ENCODE measurements at regions not wholly inside any gene's neighbourhood (a gene's known extent, or its start where the extent isn't known, plus 50 kb on each side); places are given as distances from the start of the nearest gene placed in this dataset.
A peak's percentile ranks its signal among the peaks of the same experiment; 100 is the strongest.

GRCh38 chr4:159003420-159004253, 99.2 kb upstream of the RAPGEF2 start:
- peak; percentile 72 for DNase-seq (ENCODE audit: low read depth)

GRCh38 chr4:159006202-159006601, 96.7 kb upstream of the RAPGEF2 start:
- DNase-seq (ENCODE audit: low read depth), result peak; percentile 68

GRCh38 chr4:159008671-159009070, 94.2 kb upstream of the RAPGEF2 start:
- DNase-seq (ENCODE audit: low read depth), result no peak

- no peak for DNase-seq (ENCODE audit: low read depth)
Measured at GRCh38 chr4:159009521-159009920, 93.4 kb upstream of the RAPGEF2 start.

GRCh38 chr4:159010100-159010499, 92.8 kb upstream of the RAPGEF2 start:
- no peak for DNase-seq (ENCODE audit: low read depth)

GRCh38 chr4:159010563-159011260, 92.2 kb upstream of the RAPGEF2 start:
- DNase-seq (ENCODE audit: low read depth), result peak; percentile 54

GRCh38 chr4:159012381-159012780, 90.5 kb upstream of the RAPGEF2 start:
- peak; percentile 41 for DNase-seq (ENCODE audit: low read depth)

- no peak for DNase-seq (ENCODE audit: low read depth)
Measured at GRCh38 chr4:159013692-159014091, 89.2 kb upstream of the RAPGEF2 start.

- DNase-seq (ENCODE audit: low read depth), result no peak
Measured at GRCh38 chr4:159014859-159015258, 88.0 kb upstream of the RAPGEF2 start.

GRCh38 chr4:159015841-159016240, 87.0 kb upstream of the RAPGEF2 start:
- DNase-seq (ENCODE audit: low read depth), result no peak

- DNase-seq (ENCODE audit: low read depth), result no peak
Measured at GRCh38 chr4:159016593-159017024, 86.3 kb upstream of the RAPGEF2 start.

- no peak for DNase-seq (ENCODE audit: low read depth)
Measured at GRCh38 chr4:159017323-159018026, 85.4 kb upstream of the RAPGEF2 start.

GRCh38 chr4:159018062-159018629, 84.7 kb upstream of the RAPGEF2 start:
- no peak for DNase-seq (ENCODE audit: low read depth)

- DNase-seq (ENCODE audit: low read depth), result no peak
Measured at GRCh38 chr4:159019356-159019755, 83.5 kb upstream of the RAPGEF2 start.

GRCh38 chr4:159021597-159022385, 81.1 kb upstream of the RAPGEF2 start:
- DNase-seq (ENCODE audit: low read depth), result no peak

- DNase-seq (ENCODE audit: low read depth), result no peak
Measured at GRCh38 chr4:159023741-159024140, 79.1 kb upstream of the RAPGEF2 start.

GRCh38 chr4:159024266-159024665, 78.6 kb upstream of the RAPGEF2 start:
- DNase-seq (ENCODE audit: low read depth), result no peak

- DNase-seq (ENCODE audit: low read depth), result no peak
Measured at GRCh38 chr4:159024828-159025227, 78.1 kb upstream of the RAPGEF2 start.

- DNase-seq (ENCODE audit: low read depth), result no peak
Measured at GRCh38 chr4:159026329-159026728, 76.5 kb upstream of the RAPGEF2 start.

- no peak for DNase-seq (ENCODE audit: low read depth)
Measured at GRCh38 chr4:159027535-159027934, 75.3 kb upstream of the RAPGEF2 start.

- no peak for DNase-seq (ENCODE audit: low read depth)
Measured at GRCh38 chr4:159029481-159029880, 73.4 kb upstream of the RAPGEF2 start.

Measured in M059J (cell line).